MM.1S (cell line): ENCODE measurements at regions not wholly inside any gene's neighbourhood (a gene's known extent, or its start where the extent isn't known, plus 50 kb on each side); places are given as distances from the start of the nearest gene placed in this dataset.

Source experiments
- DNase-seq: peaks from one replicate; pipeline ENCODE4 v3.0.0-alpha.2; 2015
- H2AFZ ChIP-seq: fragments of 300-600 bp; sonication (generic); 2 replicates; pipeline ENCODE4 v1.6.0; 2016; ENCODE audit warnings: antibody characterized with exemption, low read length
- H3F3A ChIP-seq: fragments of 300-600 bp; sonication (generic); 2 replicates; pipeline ENCODE4 v1.6.1; 2016; ENCODE audit warnings: mild to moderate bottlenecking, antibody characterized with exemption, low read length, moderate library complexity, mixed read lengths; ENCODE audit not compliant: insufficient read depth
- H3K27ac ChIP-seq: fragments of 300-600 bp; sonication (generic); 2 replicates; pipeline ENCODE4 v1.5.1; 2016; ENCODE audit warnings: mild to moderate bottlenecking, low read length
- H3K27me3 ChIP-seq: fragments of 300-600 bp; sonication (generic); replicated peaks from 2 replicates; pipeline ENCODE4 v1.6.0; 2016; ENCODE audit warnings: low read length; ENCODE audit not compliant: insufficient read depth
- H3K36me3 ChIP-seq: fragments of 300-600 bp; sonication (generic); replicated peaks from 2 replicates; pipeline ENCODE4 v1.6.1; 2016; ENCODE audit warnings: mild to moderate bottlenecking, low read length, mixed read lengths; ENCODE audit not compliant: insufficient read depth
- H3K4me1 ChIP-seq: fragments of 300-600 bp; sonication (generic); 2 replicates; pipeline ENCODE4 v1.6.1; 2016; ENCODE audit warnings: low read length, mixed read lengths
- H3K4me2 ChIP-seq: fragments of 300-600 bp; sonication (generic); 2 replicates; pipeline ENCODE4 v1.6.0; 2016; ENCODE audit warnings: low read depth, low read length
- H3K4me3 ChIP-seq: fragments of 300-600 bp; sonication (generic); 2 replicates; pipeline ENCODE4 v1.5.1; 2016; ENCODE audit warnings: low read length, mixed read lengths
- H3K79me2 ChIP-seq: fragments of 300-600 bp; sonication (generic); 2 replicates; pipeline ENCODE4 v1.6.1; 2016; ENCODE audit warnings: mixed run types, low read length, mixed read lengths
- H3K9ac ChIP-seq: fragments of 300-600 bp; sonication (generic); 2 replicates; pipeline ENCODE4 v1.6.1; 2016; ENCODE audit warnings: low read length, mixed read lengths
- H3K9me2 ChIP-seq: fragments of 300-600 bp; sonication (generic); replicated peaks from 2 replicates; pipeline ENCODE4 v1.6.1; 2016; ENCODE audit warnings: mild to moderate bottlenecking, low read length, mixed read lengths; ENCODE audit not compliant: insufficient read depth
- H3K9me3 ChIP-seq: fragments of 300-600 bp; sonication (generic); replicated peaks from 2 replicates; pipeline ENCODE4 v1.6.1; 2016; ENCODE audit warnings: mild to moderate bottlenecking, low read length, mixed read lengths; ENCODE audit not compliant: insufficient read depth
- H4K20me1 ChIP-seq: fragments of 300-600 bp; sonication (generic); 2 replicates; pipeline ENCODE4 v1.6.1; 2016; ENCODE audit warnings: mild to moderate bottlenecking, low read length, moderate library complexity, mixed read lengths; ENCODE audit not compliant: insufficient read depth
- CTCF ChIP-seq: fragments of 300-600 bp; sonication (generic); IDR thresholded peaks from 2 replicates; pipeline ENCODE4 v1.5.1; 2016; ENCODE audit warnings: antibody characterized with exemption, low read length, mixed read lengths
- EZH2 ChIP-seq: fragments of 300-600 bp; sonication (generic); optimal IDR thresholded peaks from 2 replicates; pipeline ENCODE3; 2017; ENCODE audit warnings: low read depth, mild to moderate bottlenecking, antibody characterized with exemption, low read length, mixed read lengths
- EZH2phosphoT487 ChIP-seq: fragments of 300-600 bp; sonication (generic); IDR thresholded peaks from 2 replicates; pipeline ENCODE4 v1.6.1; 2018; ENCODE audit warnings: antibody characterized with exemption, low read length

GRCh38 chr14:28931999-28932398, 165.4 kb downstream of the FOXG1 start:
- Histone ChIP-seq H3K36me3 (no peaks in the 10 kb centered on the region), H2AFZ (no peak overlapping the region), H3F3A (no peaks in the 10 kb centered on the region), H4K20me1 (no peaks in the 10 kb centered on the region), H3K9me3 (no peaks in the 10 kb centered on the region), H3K4me2 (no peak overlapping the region), H3K9me2 (no peaks in the 10 kb centered on the region), H3K27me3 (no peaks in the 10 kb centered on the region), H3K27ac (no peak overlapping the region), H3K9ac (no peak overlapping the region), H3K79me2 (no peaks in the 10 kb centered on the region), H3K4me3 (no peak overlapping the region), H3K4me1 (no peaks in the 10 kb centered on the region)
- TF ChIP-seq EZH2phosphoT487 (no peak), CTCF (no peak), EZH2 (no peak)
- no peak for DNase-seq

- Histone ChIP-seq H3K79me2 (no peaks in the 10 kb centered on the region), H3F3A (no peaks in the 10 kb centered on the region), H4K20me1 (no peaks in the 10 kb centered on the region), H3K9me3 (no peaks in the 10 kb centered on the region), H3K9me2 (no peaks in the 10 kb centered on the region), H2AFZ (no peak overlapping the region), H3K27ac (no peak overlapping the region), H3K4me3 (no peak overlapping the region), H3K9ac (no peak overlapping the region), H3K4me2 (no peak overlapping the region), H3K36me3 (no peaks in the 10 kb centered on the region), H3K27me3 (no peaks in the 10 kb centered on the region), H3K4me1 (no peaks in the 10 kb centered on the region)
- TF ChIP-seq EZH2 = no peak
- no peak for TF ChIP-seq CTCF
- no peak for TF ChIP-seq EZH2phosphoT487
- no peak for DNase-seq
These were observed 170.0 kb downstream of the FOXG1 start for GRCh38 chr14:28936601-28937000.

- Histone ChIP-seq H3K4me3 (no peak overlapping the region), H3K9me3 (no peaks in the 10 kb centered on the region), H3K27ac (no peak overlapping the region), H4K20me1 (no peaks in the 10 kb centered on the region), H3K9me2 (no peaks in the 10 kb centered on the region), H3K36me3 (no peaks in the 10 kb centered on the region), H3K4me1 (no peaks in the 10 kb centered on the region), H3K27me3 (no peaks in the 10 kb centered on the region), H3F3A (no peaks in the 10 kb centered on the region), H3K4me2 (no peak overlapping the region), H2AFZ (no peak overlapping the region), H3K79me2 (no peaks in the 10 kb centered on the region), H3K9ac (no peak overlapping the region)
- no peak for DNase-seq
- TF ChIP-seq CTCF = no peak
- no peak for TF ChIP-seq EZH2phosphoT487
- TF ChIP-seq EZH2 = no peak
These were observed 175.2 kb downstream of the FOXG1 start for GRCh38 chr14:28941758-28942157.
